PC-3 (cell line): ENCODE measurements at regions not wholly inside any gene's neighbourhood (a gene's known extent, or its start where the extent isn't known, plus 50 kb on each side); places are given as distances from the start of the nearest gene placed in this dataset.

Experiments used
- ATAC-seq: fragments of 200-7000 bp; cut with Tn5 transposase; 2 replicates; pipeline ENCODE4 v1.9.1; 2020; ENCODE audit warnings: mild to moderate bottlenecking, moderate library complexity
- BruUV-seq: library from RNA; stranded (reverse); fragments of 400-500 nt; replicated peaks from 2 replicates; lab custom pipeline; 2021; lab: Mats Ljungman, UMichigan
- CTCF ChIA-PET: fragments of 300-600 bp; sonication (Branson Sonifier 250); formaldehyde crosslinking; loops from one replicate; lab custom pipeline; 2022; ENCODE audit warnings: antibody characterized with exemption; lab: Charles Lee
- POLR2A ChIA-PET: fragments of 300-600 bp; sonication (Branson Sonifier 250); formaldehyde crosslinking; loops from one replicate; lab custom pipeline; 2022; ENCODE audit warnings: antibody characterized with exemption; ENCODE audit not compliant: unreplicated experiment; lab: Charles Lee
- DNase-seq: peaks from one replicate; pipeline ENCODE4 v3.0.0-alpha.2; 2015
- H2AFZ ChIP-seq: fragments of 300-600 bp; sonication (generic); 2 replicates; pipeline ENCODE4 v1.6.0; 2016; ENCODE audit warnings: antibody characterized with exemption, low read length
- H3F3A ChIP-seq: fragments of 300-600 bp; sonication (generic); one replicate; pipeline ENCODE4 v1.6.0; 2017; ENCODE audit warnings: antibody characterized with exemption, low read length, control low read depth, mild to moderate bottlenecking; ENCODE audit not compliant: unreplicated experiment
- H3K27ac ChIP-seq: fragments of 300-600 bp; sonication (generic); 2 replicates; pipeline ENCODE4 v1.5.1; 2016; ENCODE audit warnings: mild to moderate bottlenecking, low read length
- H3K27me3 ChIP-seq: fragments of 300-600 bp; sonication (generic); 2 replicates; pipeline ENCODE4 v1.6.1; 2016; ENCODE audit warnings: low read length, mixed read lengths
- H3K36me3 ChIP-seq: fragments of 300-600 bp; sonication (generic); 2 replicates; pipeline ENCODE4 v1.6.1; 2016; ENCODE audit warnings: low read depth, mixed run types, low read length, mixed read lengths
- H3K4me1 ChIP-seq: fragments of 300-600 bp; sonication (generic); 2 replicates; pipeline ENCODE4 v1.5.1; 2016; ENCODE audit warnings: low read length; ENCODE audit not compliant: insufficient read depth
- H3K4me2 ChIP-seq: fragments of 300-600 bp; sonication (generic); 2 replicates; pipeline ENCODE4 v1.6.0; 2016; ENCODE audit warnings: low read length
- H3K4me3 ChIP-seq: fragments of 300-600 bp; sonication (generic); 2 replicates; pipeline ENCODE4 v1.5.1; 2016; ENCODE audit warnings: mild to moderate bottlenecking, low read length, mixed read lengths
- H3K79me2 ChIP-seq: fragments of 300-600 bp; sonication (generic); 2 replicates; pipeline ENCODE4 v1.6.1; 2017; ENCODE audit warnings: low read length, mixed read lengths
- H3K9ac ChIP-seq: fragments of 300-600 bp; sonication (generic); 2 replicates; pipeline ENCODE4 v1.6.0; 2016; ENCODE audit warnings: mild to moderate bottlenecking, low read length
- H3K9me2 ChIP-seq: fragments of 300-600 bp; sonication (generic); replicated peaks from 2 replicates; pipeline ENCODE4 v1.6.1; 2016; ENCODE audit warnings: mixed run types, low read length, mixed read lengths
- H3K9me3 ChIP-seq: fragments of 300-600 bp; sonication (generic); 2 replicates; pipeline ENCODE4 v1.6.1; 2016; ENCODE audit warnings: low read length, mixed read lengths
- H4K20me1 ChIP-seq: fragments of 300-600 bp; sonication (generic); 2 replicates; pipeline ENCODE4 v1.6.1; 2016; ENCODE audit warnings: low read length, mixed read lengths
- EZH2 ChIP-seq: fragments of 300-600 bp; sonication (generic); IDR thresholded peaks from one replicate; pipeline ENCODE4 v1.6.1; 2017; ENCODE audit warnings: antibody characterized with exemption, mild to moderate bottlenecking, low read length; ENCODE audit not compliant: unreplicated experiment
- EZH2phosphoT487 ChIP-seq: fragments of 300-600 bp; sonication (generic); IDR thresholded peaks from 2 replicates; pipeline ENCODE4 v1.6.1; 2018; ENCODE audit warnings: mild to moderate bottlenecking, antibody characterized with exemption, low read length, borderline replicate concordance
- intact Hi-C: fragments of 100-400 bp; cut with micrococcal nuclease; formaldehyde crosslinking; loops from 2 replicates; pipeline ENCODE4 v1.9.0; 2023
- TF ChIP-seq, protein P1 (sequence below): fragments of 300-600 bp; sonication (generic); conservative IDR thresholded peaks from 2 replicates; pipeline ENCODE4 v1.5.1; 2017; ENCODE audit warnings: antibody characterized with exemption, low read depth, mild to moderate bottlenecking, low read length

DNA sequence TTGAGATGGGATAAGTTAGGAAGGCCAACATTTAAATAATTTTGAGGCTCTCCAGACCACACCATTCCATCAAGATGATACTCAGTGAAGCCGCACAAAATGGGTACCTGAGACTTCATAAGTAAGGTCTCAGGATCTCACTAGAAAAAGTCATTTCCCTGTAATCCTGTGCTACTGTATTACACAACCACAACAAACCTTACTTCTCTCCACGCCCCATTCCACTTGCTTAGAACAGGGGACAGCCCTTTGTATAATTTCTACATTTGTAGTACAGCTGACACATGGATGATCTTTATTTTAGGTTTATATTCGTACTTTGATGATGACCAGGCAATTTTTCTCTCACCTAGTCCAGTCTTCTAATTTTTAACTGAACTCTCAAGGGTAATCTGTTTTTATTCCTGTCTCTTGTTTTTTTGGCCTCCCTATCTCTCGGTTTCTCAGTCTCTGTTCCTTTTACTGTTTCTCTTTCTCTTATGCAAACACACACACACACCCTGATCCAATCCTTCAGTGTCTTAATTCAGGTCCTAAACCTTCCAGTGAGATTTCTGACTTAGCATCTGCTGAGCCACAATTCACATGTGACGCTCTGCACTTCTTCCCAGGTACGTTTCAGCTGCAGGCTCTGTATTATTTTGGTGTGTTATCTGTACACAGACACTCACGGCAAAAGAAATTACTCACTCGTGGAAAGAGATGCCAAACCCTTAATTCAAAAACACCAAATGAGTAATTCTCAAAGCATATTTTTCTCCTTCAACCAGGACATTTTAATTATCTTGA is 223.2 kb upstream of the THBS1 start:
- Histone ChIP-seq H3K9ac (no peak overlapping the region), H3F3A (no peaks in the 10 kb centered on the region), H3K4me3 (no peak overlapping the region), H3K4me2 (peak overlapping the region; percentile 46), H3K27me3 (no peaks in the 10 kb centered on the region), H3K9me3 (no peaks in the 10 kb centered on the region), H3K9me2 (no peaks in the 10 kb centered on the region), H2AFZ (peak overlapping the region; percentile 61), H3K27ac (no peak overlapping the region), H4K20me1 (no peaks in the 10 kb centered on the region), H3K36me3 (no peaks in the 10 kb centered on the region), H3K4me1 (peaks cover 23% of the 10 kb centered on the region), H3K79me2 (no peaks in the 10 kb centered on the region)
- intact Hi-C loops, result no loop called here
- TF ChIP-seq EZH2 (no peak), EZH2phosphoT487 (no peak)
- TF ChIP-seq, protein P1, sequence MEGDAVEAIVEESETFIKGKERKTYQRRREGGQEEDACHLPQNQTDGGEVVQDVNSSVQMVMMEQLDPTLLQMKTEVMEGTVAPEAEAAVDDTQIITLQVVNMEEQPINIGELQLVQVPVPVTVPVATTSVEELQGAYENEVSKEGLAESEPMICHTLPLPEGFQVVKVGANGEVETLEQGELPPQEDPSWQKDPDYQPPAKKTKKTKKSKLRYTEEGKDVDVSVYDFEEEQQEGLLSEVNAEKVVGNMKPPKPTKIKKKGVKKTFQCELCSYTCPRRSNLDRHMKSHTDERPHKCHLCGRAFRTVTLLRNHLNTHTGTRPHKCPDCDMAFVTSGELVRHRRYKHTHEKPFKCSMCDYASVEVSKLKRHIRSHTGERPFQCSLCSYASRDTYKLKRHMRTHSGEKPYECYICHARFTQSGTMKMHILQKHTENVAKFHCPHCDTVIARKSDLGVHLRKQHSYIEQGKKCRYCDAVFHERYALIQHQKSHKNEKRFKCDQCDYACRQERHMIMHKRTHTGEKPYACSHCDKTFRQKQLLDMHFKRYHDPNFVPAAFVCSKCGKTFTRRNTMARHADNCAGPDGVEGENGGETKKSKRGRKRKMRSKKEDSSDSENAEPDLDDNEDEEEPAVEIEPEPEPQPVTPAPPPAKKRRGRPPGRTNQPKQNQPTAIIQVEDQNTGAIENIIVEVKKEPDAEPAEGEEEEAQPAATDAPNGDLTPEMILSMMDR, result no peak
- ATAC-seq (peak; percentile 41), DNase-seq (no peak)
- ChIA-PET POLR2A (no interaction called here), CTCF (no interaction called here)
- no TSS peak for BruUV-seq

DNA sequence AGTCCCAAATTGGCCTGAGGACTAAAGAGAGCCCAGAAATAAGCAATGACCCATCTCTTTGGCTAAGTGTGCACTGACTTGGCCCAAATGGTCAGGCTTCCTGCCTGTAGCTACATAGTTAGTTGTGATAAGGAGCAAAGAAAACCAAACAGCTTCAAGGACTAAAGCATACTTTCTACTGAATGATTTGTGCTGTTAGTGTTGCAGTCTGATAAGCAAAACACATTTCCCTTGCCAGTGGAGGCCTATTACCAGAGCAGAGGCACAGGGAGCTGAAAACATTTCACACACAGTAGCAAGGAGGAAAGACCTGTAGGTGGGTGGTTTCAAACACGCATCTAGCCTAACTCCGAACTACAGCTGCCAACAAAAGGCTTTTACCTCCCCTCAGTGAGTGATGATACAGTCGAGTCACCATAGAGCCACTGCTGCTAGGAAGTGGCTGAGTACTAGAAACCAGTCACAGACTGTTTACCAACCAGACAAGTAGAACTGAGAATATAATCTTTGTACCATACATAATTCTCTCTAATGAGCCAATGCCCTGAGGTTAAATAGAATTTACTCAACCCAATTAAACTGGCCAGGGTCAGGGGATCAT is 222.3 kb upstream of the THBS1 start:
- H4K20me1 ChIP-seq, result no peaks in the 10 kb centered on the region
- H3K4me2 ChIP-seq, result peak overlapping the region; percentile 46
- intact Hi-C loops, result no loop called here
- no peaks in the 10 kb centered on the region for H3K36me3 ChIP-seq
- no TSS peak for BruUV-seq
- H3K4me3 ChIP-seq, result no peak overlapping the region
- no peaks in the 10 kb centered on the region for H3K27me3 ChIP-seq
- TF ChIP-seq, protein P1, result no peak
- TF ChIP-seq EZH2, result no peak
- no peak for TF ChIP-seq EZH2phosphoT487
- no peaks in the 10 kb centered on the region for H3F3A ChIP-seq
- H3K79me2 ChIP-seq, result no peaks in the 10 kb centered on the region
- H3K9me3 ChIP-seq, result no peaks in the 10 kb centered on the region
- ChIA-PET POLR2A (no interaction called here), CTCF (no interaction called here)
- H3K9ac ChIP-seq, result no peak overlapping the region
- peaks cover 23% of the 10 kb centered on the region for H3K4me1 ChIP-seq
- peak overlapping the region; percentile 61 for H2AFZ ChIP-seq
- H3K9me2 ChIP-seq, result no peaks in the 10 kb centered on the region
- ATAC-seq (peak; percentile 74), DNase-seq (peak; percentile 75)
- peak overlapping the region; percentile 19; the same call in 1 of the 2 replicates for H3K27ac ChIP-seq

DNA sequence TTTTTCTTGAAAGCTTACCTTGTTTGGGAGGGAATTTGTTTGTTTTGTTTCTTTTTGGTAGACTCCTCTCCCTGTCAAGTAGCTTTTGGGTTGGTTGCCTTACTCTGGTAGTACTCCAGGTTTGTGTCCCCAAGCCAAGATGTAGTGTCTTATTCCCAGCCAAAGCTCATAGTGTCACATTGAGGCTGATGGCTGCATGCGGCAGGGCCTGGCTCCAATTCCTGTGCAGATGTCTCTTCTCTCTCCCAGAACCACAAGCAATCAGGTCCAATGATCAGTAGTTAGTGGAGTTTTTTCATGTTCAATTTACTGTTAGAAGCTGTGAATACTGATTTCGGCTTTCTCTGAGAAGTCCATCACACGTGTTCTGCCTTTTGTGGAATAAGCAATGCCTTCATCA is 221.1 kb upstream of the THBS1 start:
- intact Hi-C loops, result no loop called here
- Histone ChIP-seq H3K4me3 (no peak overlapping the region), H3K9me3 (no peaks in the 10 kb centered on the region), H3K9ac (no peak overlapping the region), H4K20me1 (no peaks in the 10 kb centered on the region), H3K27ac (no peak overlapping the region), H3K27me3 (no peaks in the 10 kb centered on the region), H3K36me3 (no peaks in the 10 kb centered on the region), H3K4me2 (no peak overlapping the region), H3F3A (no peaks in the 10 kb centered on the region), H2AFZ (no peak overlapping the region), H3K79me2 (no peaks in the 10 kb centered on the region), H3K9me2 (no peaks in the 10 kb centered on the region), H3K4me1 (peaks cover 32% of the 10 kb centered on the region)
- ChIA-PET CTCF (no interaction called here), POLR2A (no interaction called here)
- no TSS peak for BruUV-seq
- DNase-seq (no peak), ATAC-seq (no peak)
- TF ChIP-seq, protein P1, result no peak
- no peak for TF ChIP-seq EZH2
- no peak for TF ChIP-seq EZH2phosphoT487
